ENCODE measurements at regions not wholly inside any gene's neighbourhood (a gene's known extent, or its start where the extent isn't known, plus 50 kb on each side); places are given as distances from the start of the nearest gene placed in this dataset.

- no peak for TF ChIP-seq JUND (IDR thresholded peaks at IDR 0.05; ENCODE audit: low read depth)
- DNase-seq (ENCODE audit: low read depth in 1 of 2, low spot score in 1 of 2), result no peak
- in situ Hi-C loops (cut with HindIII; ENCODE audit: low pct_unique_long_range_greater_than_20kb, low sequenced_read_pairs), result no loop called here
These were observed 528.0 kb downstream of the BNC2 start for GRCh38 chr9:16342246-16343020.

GRCh38 chr9:16343249-16344237 is 526.9 kb downstream of the BNC2 start:
- no peak for TF ChIP-seq JUND (IDR thresholded peaks at IDR 0.05; ENCODE audit: low read depth)
- DNase-seq (ENCODE audit: low read depth in 1 of 2, low spot score in 1 of 2), result no peak
- in situ Hi-C loops (cut with HindIII; ENCODE audit: low pct_unique_long_range_greater_than_20kb, low sequenced_read_pairs), result no loop called here

- TF ChIP-seq JUND (IDR thresholded peaks at IDR 0.05; ENCODE audit: low read depth), result no peak
These were observed 526.1 kb downstream of the BNC2 start for GRCh38 chr9:16344343-16344742.

GRCh38 chr9:16345902-16346301 is 524.6 kb downstream of the BNC2 start:
- in situ Hi-C loops (cut with HindIII; ENCODE audit: low pct_unique_long_range_greater_than_20kb, low sequenced_read_pairs), result no loop called here
- no peak for DNase-seq (ENCODE audit: low read depth in 1 of 2, low spot score in 1 of 2)
- TF ChIP-seq JUND (IDR thresholded peaks at IDR 0.05; ENCODE audit: low read depth), result no peak

More at GRCh38 chr9:16344343-16344742, 526.1 kb downstream of the BNC2 start:
- DNase-seq (ENCODE audit: low read depth in 1 of 2, low spot score in 1 of 2), result no peak
- in situ Hi-C loops (cut with HindIII; ENCODE audit: low pct_unique_long_range_greater_than_20kb, low sequenced_read_pairs), result no loop called here

GRCh38 chr9:16347886-16348285 is 522.6 kb downstream of the BNC2 start:
- in situ Hi-C loops (cut with HindIII; ENCODE audit: low pct_unique_long_range_greater_than_20kb, low sequenced_read_pairs), result no loop called here
- no peak for DNase-seq (ENCODE audit: low read depth in 1 of 2, low spot score in 1 of 2)
- TF ChIP-seq JUND (IDR thresholded peaks at IDR 0.05; ENCODE audit: low read depth), result no peak

- in situ Hi-C loops (cut with HindIII; ENCODE audit: low pct_unique_long_range_greater_than_20kb, low sequenced_read_pairs), result no loop called here
- DNase-seq (ENCODE audit: low read depth in 1 of 2, low spot score in 1 of 2), result no peak
- TF ChIP-seq JUND (IDR thresholded peaks at IDR 0.05; ENCODE audit: low read depth), result no peak
These were observed 521.9 kb downstream of the BNC2 start for GRCh38 chr9:16348531-16348930.

GRCh38 chr9:16352251-16352650 is 518.2 kb downstream of the BNC2 start:
- DNase-seq (ENCODE audit: low read depth in 1 of 2, low spot score in 1 of 2), result no peak
- TF ChIP-seq JUND (IDR thresholded peaks at IDR 0.05; ENCODE audit: low read depth), result no peak
- in situ Hi-C loops (cut with HindIII; ENCODE audit: low pct_unique_long_range_greater_than_20kb, low sequenced_read_pairs), result no loop called here

- no peak for DNase-seq (ENCODE audit: low read depth in 1 of 2, low spot score in 1 of 2)
- TF ChIP-seq JUND (IDR thresholded peaks at IDR 0.05; ENCODE audit: low read depth), result no peak
- in situ Hi-C loops (cut with HindIII; ENCODE audit: low pct_unique_long_range_greater_than_20kb, low sequenced_read_pairs), result no loop called here
These were observed 517.6 kb downstream of the BNC2 start for GRCh38 chr9:16352791-16353401.

- TF ChIP-seq JUND (IDR thresholded peaks at IDR 0.05; ENCODE audit: low read depth), result no peak
- no peak for DNase-seq (ENCODE audit: low read depth in 1 of 2, low spot score in 1 of 2)
- in situ Hi-C loops (cut with HindIII; ENCODE audit: low pct_unique_long_range_greater_than_20kb, low sequenced_read_pairs), result no loop called here
These were observed 514.2 kb downstream of the BNC2 start for GRCh38 chr9:16356196-16356765.

- TF ChIP-seq JUND (IDR thresholded peaks at IDR 0.05; ENCODE audit: low read depth), result no peak
- no peak for DNase-seq (ENCODE audit: low read depth in 1 of 2, low spot score in 1 of 2)
- in situ Hi-C loops (cut with HindIII; ENCODE audit: low pct_unique_long_range_greater_than_20kb, low sequenced_read_pairs), result no loop called here
These were observed 512.6 kb downstream of the BNC2 start for GRCh38 chr9:16357828-16358227.

- DNase-seq (ENCODE audit: low read depth in 1 of 2, low spot score in 1 of 2), result no peak
- TF ChIP-seq JUND (IDR thresholded peaks at IDR 0.05; ENCODE audit: low read depth), result no peak
- in situ Hi-C loops (cut with HindIII; ENCODE audit: low pct_unique_long_range_greater_than_20kb, low sequenced_read_pairs), result no loop called here
These were observed 511.7 kb downstream of the BNC2 start for GRCh38 chr9:16358751-16359150.
